ENCODE measurements at regions not wholly inside any gene's neighbourhood (a gene's known extent, or its start where the extent isn't known, plus 50 kb on each side); places are given as distances from the start of the nearest gene placed in this dataset.

DNA sequence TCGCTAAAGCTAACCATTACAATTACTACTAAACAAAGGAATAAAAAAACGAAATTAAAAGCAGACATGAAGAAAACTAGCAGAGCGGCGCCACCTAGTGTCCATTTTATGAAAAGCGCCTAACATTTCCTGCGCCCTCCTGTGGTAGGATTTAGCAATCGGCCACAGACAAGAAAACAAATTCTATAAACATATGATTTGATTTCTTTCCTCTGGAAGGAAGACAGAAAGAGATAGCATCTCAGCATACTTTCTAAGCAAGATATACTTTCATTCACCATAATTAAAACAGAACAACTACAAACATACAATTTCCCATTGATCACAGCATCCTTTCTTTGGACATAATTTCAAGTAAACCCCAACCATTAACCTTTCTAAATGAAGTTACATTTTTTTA is 337.7 kb upstream of the NPVF start:
- H3K27ac ChIP-seq = no peak overlapping the region
- ATAC-seq (peak in 1 of 2 donors; percentile 52), DNase-seq (peak; percentile 60)
- peaks cover 21% of the 10 kb centered on the region for H3K4me1 ChIP-seq
- H3K9me3 ChIP-seq = no peaks in the 10 kb centered on the region
- no peaks in the 10 kb centered on the region for H3K27me3 ChIP-seq (ENCODE audit: low read depth)
- TF ChIP-seq, protein P1, sequence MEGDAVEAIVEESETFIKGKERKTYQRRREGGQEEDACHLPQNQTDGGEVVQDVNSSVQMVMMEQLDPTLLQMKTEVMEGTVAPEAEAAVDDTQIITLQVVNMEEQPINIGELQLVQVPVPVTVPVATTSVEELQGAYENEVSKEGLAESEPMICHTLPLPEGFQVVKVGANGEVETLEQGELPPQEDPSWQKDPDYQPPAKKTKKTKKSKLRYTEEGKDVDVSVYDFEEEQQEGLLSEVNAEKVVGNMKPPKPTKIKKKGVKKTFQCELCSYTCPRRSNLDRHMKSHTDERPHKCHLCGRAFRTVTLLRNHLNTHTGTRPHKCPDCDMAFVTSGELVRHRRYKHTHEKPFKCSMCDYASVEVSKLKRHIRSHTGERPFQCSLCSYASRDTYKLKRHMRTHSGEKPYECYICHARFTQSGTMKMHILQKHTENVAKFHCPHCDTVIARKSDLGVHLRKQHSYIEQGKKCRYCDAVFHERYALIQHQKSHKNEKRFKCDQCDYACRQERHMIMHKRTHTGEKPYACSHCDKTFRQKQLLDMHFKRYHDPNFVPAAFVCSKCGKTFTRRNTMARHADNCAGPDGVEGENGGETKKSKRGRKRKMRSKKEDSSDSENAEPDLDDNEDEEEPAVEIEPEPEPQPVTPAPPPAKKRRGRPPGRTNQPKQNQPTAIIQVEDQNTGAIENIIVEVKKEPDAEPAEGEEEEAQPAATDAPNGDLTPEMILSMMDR (IDR thresholded peaks at IDR 0.05) = peak; percentile 100
- intact Hi-C loops (cut with DNase I) = loop anchor here (5.0 to 10.0 kb wide), 2 partner anchors 171 to 304 kb away; no protein-coding TSS in a partner anchor
- H3K4me3 ChIP-seq = no peak overlapping the region
- H3K36me3 ChIP-seq = no peaks in the 10 kb centered on the region

DNA sequence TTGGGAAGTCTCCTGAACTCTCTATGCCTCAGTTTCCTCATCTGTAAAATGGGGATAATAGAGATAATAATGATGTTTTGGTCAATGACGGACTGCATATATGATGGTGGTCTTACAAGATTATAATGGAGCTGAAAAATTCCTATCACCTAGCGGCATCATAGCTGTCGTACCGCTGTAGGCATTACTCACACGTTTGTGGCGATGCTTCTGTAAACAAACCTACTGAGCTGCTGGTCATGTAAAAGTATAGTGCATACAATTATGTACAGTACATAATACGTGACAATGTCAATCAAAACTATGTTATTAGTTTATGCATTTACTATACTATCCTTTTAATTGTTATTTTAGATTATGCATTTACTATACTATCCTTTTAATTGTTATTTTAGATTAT is 339.1 kb upstream of the NPVF start:
- no peak for ATAC-seq
- H3K9me3 ChIP-seq = no peaks in the 10 kb centered on the region
- no peak overlapping the region for H3K4me3 ChIP-seq
- H3K27me3 ChIP-seq (ENCODE audit: low read depth) = no peaks in the 10 kb centered on the region
- no peak overlapping the region for H3K27ac ChIP-seq
- TF ChIP-seq, protein P1 (IDR thresholded peaks at IDR 0.05) = no peak
- H3K36me3 ChIP-seq = no peaks in the 10 kb centered on the region
- intact Hi-C loops (cut with DNase I) = loop anchor here (5.0 to 10.0 kb wide), 2 partner anchors 173 to 305 kb away; no protein-coding TSS in a partner anchor
- peaks cover 14% of the 10 kb centered on the region for H3K4me1 ChIP-seq
- no peak for DNase-seq

DNA sequence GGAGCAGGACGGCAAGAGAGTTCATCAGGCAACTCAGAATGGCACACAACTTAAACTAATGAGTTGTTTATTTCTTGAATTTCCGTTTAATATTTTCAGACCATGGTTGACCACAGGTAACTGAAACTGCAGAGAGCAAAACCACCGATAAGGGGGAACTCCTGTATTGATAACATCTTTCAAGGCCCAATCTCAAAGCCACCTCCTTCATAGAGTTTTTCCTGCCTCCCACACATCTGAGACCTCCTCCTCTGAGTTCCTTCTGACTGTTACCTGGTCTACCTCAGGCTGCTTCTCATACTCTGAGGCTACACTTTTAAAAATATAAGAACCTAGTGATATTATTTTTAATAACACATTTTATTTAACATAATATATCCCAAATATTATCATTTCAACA is 341.5 kb upstream of the NPVF start:
- ATAC-seq (no peak), DNase-seq (no peak)
- intact Hi-C loops (cut with DNase I) = loop anchor here (5.0 to 10.0 kb wide), 2 partner anchors 175 to 307 kb away; no protein-coding TSS in a partner anchor

DNA sequence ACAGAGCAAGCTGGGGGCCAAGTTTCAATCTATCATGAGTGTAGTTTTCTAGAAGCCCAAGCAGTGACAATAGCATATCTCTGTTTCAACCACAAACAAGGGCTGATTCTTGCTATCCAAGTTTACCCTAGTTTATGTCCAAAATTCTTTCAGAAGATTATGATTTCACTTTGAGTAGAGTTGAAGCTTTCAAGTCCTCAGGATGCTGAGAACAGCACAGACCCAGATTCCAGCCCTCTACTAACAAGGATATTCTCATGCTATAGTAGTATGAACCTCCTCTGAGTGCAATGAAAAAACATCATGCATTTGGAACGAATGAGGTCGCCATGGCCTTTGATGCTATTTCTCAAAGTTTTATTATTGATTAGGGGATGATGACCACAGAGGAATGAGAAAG is 344.1 kb upstream of the NPVF start:
- no peak overlapping the region for H3K27ac ChIP-seq
- H3K36me3 ChIP-seq = no peaks in the 10 kb centered on the region
- H3K4me3 ChIP-seq = no peak overlapping the region
- ATAC-seq (no peak), DNase-seq (no peak)
- no peaks in the 10 kb centered on the region for H3K4me1 ChIP-seq
- TF ChIP-seq, protein P1 (IDR thresholded peaks at IDR 0.05) = no peak
- no peaks in the 10 kb centered on the region for H3K9me3 ChIP-seq
- no peaks in the 10 kb centered on the region for H3K27me3 ChIP-seq (ENCODE audit: low read depth)
- intact Hi-C loops (cut with DNase I) = no loop called here

More for the DNA sequence above, 341.5 kb upstream of the NPVF start:
- TF ChIP-seq, protein P1 (IDR thresholded peaks at IDR 0.05) = no peak
- Histone ChIP-seq H3K4me1 (peaks cover 10% of the 10 kb centered on the region), H3K36me3 (no peaks in the 10 kb centered on the region), H3K9me3 (no peaks in the 10 kb centered on the region), H3K27ac (no peak overlapping the region), H3K4me3 (no peak overlapping the region), H3K27me3 (ENCODE audit: low read depth) (no peaks in the 10 kb centered on the region)

DNA sequence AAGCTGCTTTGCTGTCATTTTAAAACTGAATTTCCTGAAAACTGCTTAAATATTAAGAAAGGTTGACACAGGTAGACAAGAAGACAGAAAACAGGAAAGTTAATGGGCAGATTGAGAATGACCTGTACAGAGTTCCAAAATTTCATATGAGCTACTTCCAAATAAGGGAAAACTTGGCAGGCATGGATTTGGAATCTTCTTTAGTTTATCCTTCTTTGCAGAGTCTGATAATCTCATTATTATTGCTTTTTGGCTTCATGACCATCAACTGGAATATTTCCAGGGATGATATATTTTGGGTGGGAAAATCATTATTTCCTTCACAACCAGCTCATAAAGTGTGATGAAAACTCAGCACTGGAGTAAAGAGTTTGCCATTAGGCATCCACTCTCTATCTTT is 346.5 kb upstream of the NPVF start:
- H3K9me3 ChIP-seq = no peaks in the 10 kb centered on the region
- ATAC-seq = no peak
- H3K27me3 ChIP-seq (ENCODE audit: low read depth) = no peaks in the 10 kb centered on the region
- intact Hi-C loops (cut with DNase I) = no loop called here
- H3K27ac ChIP-seq = no peak overlapping the region
- H3K4me3 ChIP-seq = no peak overlapping the region
- TF ChIP-seq, protein P1 (IDR thresholded peaks at IDR 0.05) = no peak
- no peak for DNase-seq
- no peaks in the 10 kb centered on the region for H3K36me3 ChIP-seq
- no peaks in the 10 kb centered on the region for H3K4me1 ChIP-seq

DNA sequence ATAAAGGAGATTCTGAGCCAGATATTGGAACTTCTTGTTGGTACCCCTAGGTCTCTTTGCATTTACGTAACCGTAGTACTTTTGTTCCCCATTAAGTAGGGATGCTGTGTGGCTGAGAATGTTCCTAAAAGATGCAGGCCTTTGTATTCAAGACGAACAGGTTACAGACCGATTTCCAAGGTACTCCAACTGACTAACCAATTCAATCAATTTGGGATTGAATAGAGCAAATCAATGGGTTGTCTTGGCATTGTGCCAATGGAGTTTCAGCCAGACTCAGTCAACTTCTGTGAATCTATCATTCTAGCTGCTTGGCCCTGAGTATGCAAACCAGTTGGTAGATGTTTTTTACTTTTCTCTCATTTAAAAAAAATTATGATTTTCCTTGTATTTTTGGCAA is 347.3 kb upstream of the NPVF start:
- no peak for ATAC-seq
- H3K4me3 ChIP-seq = no peak overlapping the region
- no peaks in the 10 kb centered on the region for H3K27me3 ChIP-seq (ENCODE audit: low read depth)
- intact Hi-C loops (cut with DNase I) = no loop called here
- H3K9me3 ChIP-seq = no peaks in the 10 kb centered on the region
- no peaks in the 10 kb centered on the region for H3K36me3 ChIP-seq
- no peak for DNase-seq
- no peak overlapping the region for H3K27ac ChIP-seq
- TF ChIP-seq, protein P1 (IDR thresholded peaks at IDR 0.05) = no peak
- H3K4me1 ChIP-seq = no peaks in the 10 kb centered on the region

Data from lower lobe of right lung (tissue), 2 donors.